Right lobe of liver (tissue), 6 donors: ENCODE measurements at regions not wholly inside any gene's neighbourhood (a gene's known extent, or its start where the extent isn't known, plus 50 kb on each side); places are given as distances from the start of the nearest gene placed in this dataset.

ENCODE experiments used
- ATAC-seq, 4 donors: fragments of 200-7000 bp; cut with Tn5 transposase; one replicate each; pipeline ENCODE4 v1.9.1; 2020; ENCODE audit warnings: mild to moderate bottlenecking in 4 of 4, moderate library complexity in 4 of 4
- DNase-seq, 3 donors: peaks; one replicate each; pipeline ENCODE4 v3.0.0-alpha.2; 2020
- H3K27ac ChIP-seq, 3 donors: fragments of 200-600 bp; one replicate each; pipeline ENCODE4 v1.8.0; 2022
- H3K27me3 ChIP-seq, 2 donors: fragments of 200-600 bp; one replicate each; pipeline ENCODE4 v1.8.0; 2022
- H3K36me3 ChIP-seq, 4 donors: fragments of 200-600 bp; sonication (generic) in 1 of 4; one replicate each; pipeline versions ENCODE4 v1.5.1 to v1.8.0; 2017 to 2022; ENCODE audit warnings: control low read depth in 1 of 4
- H3K4me1 ChIP-seq, 4 donors: fragments of 200-600 bp; sonication (generic) in 1 of 4; one replicate each; pipeline versions ENCODE4 v1.5.1 to v1.8.0; 2017 to 2022; ENCODE audit warnings: control low read depth in 1 of 4
- H3K4me3 ChIP-seq, 3 donors: fragments of 200-600 bp; one replicate each; pipeline ENCODE4 v1.8.0; 2022
- H3K9me3 ChIP-seq, 4 donors: fragments of 200-600 bp; sonication (generic) in 1 of 4; one replicate each; pipeline versions ENCODE4 v1.5.1 to v1.8.0; 2017 to 2022; ENCODE audit warnings: control low read depth in 1 of 4
- POLR2A ChIP-seq: fragments of 450-650 bp; IDR thresholded peaks from one replicate; pipeline ENCODE4 v1.6.1; 2017; ENCODE audit warnings: antibody characterized with exemption, mild to moderate bottlenecking
- WGBS: methylation state at CpG from one replicate; pipeline ENCODE4 v1.1.6; 2018; ENCODE audit warnings: low coverage, low lambda C conversion rate; ENCODE audit not compliant: insufficient coverage; ENCODE audit errors: missing lambda C conversion rate; 5-methylcytosine and 5-hydroxymethylcytosine counted together
- intact Hi-C, 2 donors: fragments of 100-400 bp; cut with DNase I; formaldehyde crosslinking; loops; one replicate each; pipeline versions ENCODE4 v1.11.2 to v1.14.1; 2022
- TF ChIP-seq, protein P1 (sequence below), 4 donors: fragments of 200-600 bp in 3 of 4; fragments of 450-650 bp in 1 of 4; IDR thresholded peaks; one replicate each; pipeline versions ENCODE4 v1.5.1 to v1.8.0; 2016 to 2022; ENCODE audit warnings: antibody characterized with exemption in 4 of 4, mild to moderate bottlenecking in 2 of 4
- donor health status: DM: no; HTN: yes; CAD: no.
- donor health status: DM: no; HTN: no; CAD: no.
- donor health status: DM: no; HTN: no; CAD: no.
- donor health status: DM: no; HTN: yes; CAD: no.
- donor health status: DM: no; HTN: yes; CAD: no.

DNA sequence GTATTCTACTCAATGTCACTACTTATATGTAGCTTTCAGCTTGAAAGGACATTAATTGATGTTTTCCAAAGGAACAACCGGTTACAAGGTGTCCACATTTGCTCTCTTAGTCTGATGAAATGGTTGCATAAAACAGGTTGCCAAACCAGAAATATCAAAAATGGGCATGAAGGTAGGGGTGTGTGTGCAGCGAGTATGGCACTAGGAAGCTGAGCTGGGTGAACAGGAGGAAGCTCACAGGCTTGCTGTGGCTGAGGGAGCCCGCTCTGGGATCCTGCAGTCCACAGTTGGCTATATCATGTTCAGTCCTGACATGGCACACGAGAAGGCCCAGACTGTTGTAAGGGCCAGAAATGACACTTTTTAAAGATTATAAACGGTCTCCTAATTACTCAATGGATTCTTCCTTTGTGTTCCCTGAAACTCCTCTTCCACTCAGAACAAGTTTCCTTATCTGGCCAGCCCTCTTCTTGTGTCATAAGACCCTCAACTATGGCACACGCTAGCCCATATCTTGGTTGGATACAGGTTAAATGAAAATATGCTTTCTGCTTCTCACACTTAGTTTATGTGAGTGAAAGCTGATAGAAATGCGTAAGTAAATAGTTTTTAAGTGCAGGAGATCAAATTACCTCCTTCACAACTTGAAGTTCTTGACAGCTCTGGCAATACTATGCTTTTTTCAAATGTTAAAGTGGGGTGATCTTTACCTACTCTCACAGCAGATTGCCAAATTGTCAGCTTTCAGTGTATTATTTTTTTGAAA is 201.5 kb downstream of the LMO4 start:
- intact Hi-C loops = no loop called here
- Histone ChIP-seq H3K4me3 (no peak overlapping the region), H3K9me3 (no peaks in the 10 kb centered on the region), H3K27ac (no peak overlapping the region), H3K36me3 (no peaks in the 10 kb centered on the region), H3K4me1 (no peaks in the 10 kb centered on the region), H3K27me3 (no peaks in the 10 kb centered on the region)
- no peak for DNase-seq
- TF ChIP-seq POLR2A = no peak
- TF ChIP-seq, protein P1, sequence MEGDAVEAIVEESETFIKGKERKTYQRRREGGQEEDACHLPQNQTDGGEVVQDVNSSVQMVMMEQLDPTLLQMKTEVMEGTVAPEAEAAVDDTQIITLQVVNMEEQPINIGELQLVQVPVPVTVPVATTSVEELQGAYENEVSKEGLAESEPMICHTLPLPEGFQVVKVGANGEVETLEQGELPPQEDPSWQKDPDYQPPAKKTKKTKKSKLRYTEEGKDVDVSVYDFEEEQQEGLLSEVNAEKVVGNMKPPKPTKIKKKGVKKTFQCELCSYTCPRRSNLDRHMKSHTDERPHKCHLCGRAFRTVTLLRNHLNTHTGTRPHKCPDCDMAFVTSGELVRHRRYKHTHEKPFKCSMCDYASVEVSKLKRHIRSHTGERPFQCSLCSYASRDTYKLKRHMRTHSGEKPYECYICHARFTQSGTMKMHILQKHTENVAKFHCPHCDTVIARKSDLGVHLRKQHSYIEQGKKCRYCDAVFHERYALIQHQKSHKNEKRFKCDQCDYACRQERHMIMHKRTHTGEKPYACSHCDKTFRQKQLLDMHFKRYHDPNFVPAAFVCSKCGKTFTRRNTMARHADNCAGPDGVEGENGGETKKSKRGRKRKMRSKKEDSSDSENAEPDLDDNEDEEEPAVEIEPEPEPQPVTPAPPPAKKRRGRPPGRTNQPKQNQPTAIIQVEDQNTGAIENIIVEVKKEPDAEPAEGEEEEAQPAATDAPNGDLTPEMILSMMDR (IDR thresholded peaks at IDR 0.05) = no peak
- WGBS = 73% methylated on average over 7 of the region's 7 CpGs
- no peak for ATAC-seq

DNA sequence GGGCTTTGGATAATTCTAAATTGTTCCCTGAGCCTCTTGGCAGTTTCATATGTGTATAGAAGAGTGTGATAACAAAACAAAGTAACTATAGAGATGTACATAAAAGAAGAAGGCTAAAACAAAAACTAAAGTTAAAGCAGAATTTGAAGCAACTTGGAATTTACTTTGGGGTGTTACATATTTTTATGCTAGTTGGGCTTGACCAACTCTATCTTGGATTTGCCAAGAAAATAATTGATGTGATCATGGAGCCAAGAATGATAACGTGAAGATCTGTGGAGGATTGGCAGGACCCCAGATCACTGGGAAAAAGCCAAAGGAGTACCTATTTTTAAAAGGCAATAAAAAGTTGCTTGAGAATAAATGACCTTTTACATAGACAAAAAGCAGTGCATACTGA is 206.9 kb downstream of the LMO4 start:
- no peak overlapping the region for H3K27ac ChIP-seq
- 5% methylated on average over 1 of the region's 1 CpG for WGBS
- no peaks in the 10 kb centered on the region for H3K27me3 ChIP-seq
- no peak for TF ChIP-seq POLR2A
- TF ChIP-seq, protein P1 (IDR thresholded peaks at IDR 0.05) = no peak
- no peaks in the 10 kb centered on the region for H3K9me3 ChIP-seq
- no peaks in the 10 kb centered on the region for H3K36me3 ChIP-seq
- no peak for ATAC-seq
- no peak overlapping the region for H3K4me3 ChIP-seq
- DNase-seq = no peak
- H3K4me1 ChIP-seq = no peaks in the 10 kb centered on the region
- intact Hi-C loops = no loop called here

DNA sequence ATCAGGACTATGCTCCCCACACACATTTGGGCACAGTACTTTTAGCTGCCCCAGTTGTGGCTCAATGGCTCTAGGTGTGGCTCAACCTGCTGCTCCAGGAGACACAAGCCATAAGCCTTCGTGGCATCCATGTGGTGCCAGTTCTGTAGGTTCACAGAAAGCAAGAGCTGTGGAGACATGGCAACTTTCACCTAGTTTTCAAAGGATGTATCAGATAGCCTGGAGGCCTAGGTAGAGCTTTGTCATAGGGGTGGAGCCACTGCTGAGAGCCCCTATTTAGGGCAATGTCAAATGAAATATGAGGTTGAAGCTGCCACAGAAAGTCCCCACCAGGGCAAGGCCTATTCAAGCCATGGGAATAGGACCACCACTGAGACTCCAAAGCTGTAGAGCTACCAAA is 210.5 kb downstream of the LMO4 start:
- H3K27me3 ChIP-seq = no peaks in the 10 kb centered on the region
- H3K4me3 ChIP-seq = no peak overlapping the region
- H3K4me1 ChIP-seq = no peaks in the 10 kb centered on the region
- H3K36me3 ChIP-seq = no peaks in the 10 kb centered on the region
- H3K9me3 ChIP-seq = no peaks in the 10 kb centered on the region
- WGBS = 80% methylated on average over 1 of the region's 1 CpG
- TF ChIP-seq, protein P1 (IDR thresholded peaks at IDR 0.05) = no peak
- no peak for TF ChIP-seq POLR2A
- ATAC-seq (no peak), DNase-seq (no peak)
- no peak overlapping the region for H3K27ac ChIP-seq
- intact Hi-C loops = no loop called here

DNA sequence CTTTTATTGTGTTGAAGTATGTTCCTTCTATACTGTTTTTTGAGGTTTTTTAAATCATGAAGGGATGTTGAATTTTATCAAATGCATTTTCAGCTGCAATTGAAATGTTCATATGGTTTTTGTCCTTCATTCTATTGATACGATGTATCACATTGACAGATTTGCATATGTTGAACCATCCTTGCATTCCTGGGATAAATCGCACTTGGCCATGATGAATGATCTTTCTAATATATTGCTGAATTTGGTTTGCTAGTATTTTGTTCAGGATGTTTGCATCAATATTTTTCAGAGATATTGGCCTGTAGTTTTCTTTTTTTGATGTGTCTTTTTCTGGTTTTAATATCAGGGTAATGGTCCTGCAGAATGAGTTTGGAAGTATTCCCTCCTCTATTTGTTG is 214.0 kb downstream of the LMO4 start:
- H3K27me3 ChIP-seq = no peaks in the 10 kb centered on the region
- intact Hi-C loops = no loop called here
- no peak for ATAC-seq
- TF ChIP-seq, protein P1 (IDR thresholded peaks at IDR 0.05) = no peak
- TF ChIP-seq POLR2A = no peak
- no peak for DNase-seq
- no peak overlapping the region for H3K27ac ChIP-seq
- 86% methylated on average over 2 of the region's 2 CpGs for WGBS
- no peaks in the 10 kb centered on the region for H3K9me3 ChIP-seq
- H3K36me3 ChIP-seq = no peaks in the 10 kb centered on the region
- H3K4me1 ChIP-seq = no peaks in the 10 kb centered on the region
- no peak overlapping the region for H3K4me3 ChIP-seq
